HepG2 (cell line): ENCODE measurements at regions not wholly inside any gene's neighbourhood (a gene's known extent, or its start where the extent isn't known, plus 50 kb on each side); places are given as distances from the start of the nearest gene placed in this dataset.

Experiments
- ATAC-seq: fragments of 200-7000 bp; cut with Tn5 transposase; 3 replicates; pipeline ENCODE4 v1.9.1; 2020; ENCODE audit warnings: mild to moderate bottlenecking, moderate library complexity
- BruUV-seq: library from RNA; stranded (reverse); fragments of 400-500 nt; replicated peaks from 2 replicates; lab custom pipeline; 2021; lab: Mats Ljungman, UMichigan
- CTCF ChIA-PET: fragments of 300-600 bp; formaldehyde crosslinking; extraction: SDS; loops from one replicate; lab custom pipeline; 2021; ENCODE audit warnings: low total read pairs, inconsistent platforms, low intra/inter-chr PET ratio; lab: Yijun Ruan, JAX
- POLR2A ChIA-PET: fragments of 350-600 bp; sonication (Branson Sonifier 250); formaldehyde crosslinking; loops from one replicate; lab custom pipeline; 2020; ENCODE audit warnings: antibody characterized with exemption, inconsistent platforms; lab: Yijun Ruan, JAX
- DNase-seq: peaks from one replicate; pipeline ENCODE4 v3.0.0-alpha.2; 2015; ENCODE audit warnings: low spot score
- FAIRE-seq: peaks from 3 replicates; lab custom pipeline; 2011; peaks lifted over from hg19 to GRCh38; lab: Jason Lieb, UNC
- H2AFZ ChIP-seq: one replicate; pipeline ENCODE4 v1.6.1; 2011; ENCODE audit warnings: low read length, inconsistent platforms
- H3K27ac ChIP-seq: fragments of 300-600 bp; 3 replicates; pipeline ENCODE4 v1.8.0; 2011; ENCODE audit warnings: mixed run types, mild to moderate bottlenecking, mixed read lengths, low read length, inconsistent platforms; ENCODE audit not compliant: insufficient read depth; ENCODE audit errors: extremely low read length
- H3K27me3 ChIP-seq, 2 experiments: fragments of 200-600 bp in 1 of 2; 2 replicates in 1 of 2; 3 replicates in 1 of 2; pipeline versions ENCODE4 v1.6.0 to v1.8.0; 2011; ENCODE audit warnings: low read length in 2 of 2, mild to moderate bottlenecking in 2 of 2, moderate library complexity in 2 of 2, inconsistent platforms in 1 of 2; ENCODE audit not compliant: insufficient read depth in 2 of 2, control insufficient read depth in 1 of 2
- H3K36me3 ChIP-seq, 2 experiments: fragments of 200-600 bp in 1 of 2; replicated peaks in 1 of 2; 2 replicates in 1 of 2; 3 replicates in 1 of 2; pipeline versions ENCODE4 v1.5.1 to v1.8.0; 2011; ENCODE audit warnings: low read length in 2 of 2, inconsistent platforms in 1 of 2; ENCODE audit not compliant: insufficient read depth in 2 of 2, control insufficient read depth in 1 of 2
- H3K4me1 ChIP-seq: 2 replicates; pipeline ENCODE4 v1.5.1; 2012; ENCODE audit warnings: low read length, inconsistent platforms; ENCODE audit not compliant: insufficient read depth
- H3K4me2 ChIP-seq: 2 replicates; pipeline ENCODE4 v1.6.0; 2011; ENCODE audit warnings: low read depth, low read length, inconsistent platforms
- H3K4me3 ChIP-seq, 3 experiments: fragments of 200-600 bp in 1 of 3; sonication (generic), shearing (Covaris generic) in 1 of 3; replicated peaks in 1 of 3; 2 replicates each; pipeline ENCODE4 v1.5.1; 2011 to 2016; ENCODE audit warnings: low read length in 3 of 3, inconsistent platforms in 2 of 3, low read depth in 2 of 3, mild to moderate bottlenecking in 2 of 3, control low read depth in 1 of 3, mixed read lengths in 1 of 3; ENCODE audit not compliant: insufficient read depth in 1 of 3
- H3K79me2 ChIP-seq: one replicate; pipeline ENCODE4 v1.6.1; 2011; ENCODE audit warnings: low read length, inconsistent platforms; ENCODE audit not compliant: insufficient read depth
- H3K9ac ChIP-seq: 2 replicates; pipeline ENCODE4 v1.6.0; 2011; ENCODE audit warnings: mild to moderate bottlenecking, low read depth, low read length, inconsistent platforms; ENCODE audit not compliant: insufficient read depth
- H3K9me3 ChIP-seq: 2 replicates; pipeline ENCODE4 v1.5.1; 2012; ENCODE audit warnings: mild to moderate bottlenecking, low read length
- H4K20me1 ChIP-seq: 2 replicates; pipeline ENCODE4 v1.6.0; 2011; ENCODE audit warnings: inconsistent platforms, mild to moderate bottlenecking, low read length, moderate library complexity; ENCODE audit not compliant: insufficient read depth
- JUN ChIP-seq: sonication (generic); formaldehyde crosslinking; IDR thresholded peaks from 2 replicates; pipeline ENCODE4 v1.4.0; 2020; ENCODE audit warnings: mild to moderate bottlenecking, missing genetic modification reagents
- ZFP36L1 ChIP-seq: sonication (generic); formaldehyde crosslinking; IDR thresholded peaks from 2 replicates; pipeline ENCODE4 v1.8.0; 2022; ENCODE audit warnings: mild to moderate bottlenecking, missing genetic modification reagents, moderate library complexity
- ZHX2 ChIP-seq, 2 experiments: sonication (generic) in 1 of 2; formaldehyde crosslinking in 1 of 2; IDR thresholded peaks; 2 replicates each; pipeline versions ENCODE4 v1.6.1 to v1.9.0; 2014 to 2022; ENCODE audit warnings: antibody characterized with exemption in 1 of 2, borderline replicate concordance in 1 of 2, inconsistent platforms in 1 of 2, low read depth in 1 of 2, missing genetic modification reagents in 1 of 2
- WGBS: methylation state at CpG from one replicate; pipeline ENCODE4 v1.1.6; 2017; ENCODE audit warnings: low lambda C conversion rate; 5-methylcytosine and 5-hydroxymethylcytosine counted together
- in situ Hi-C: cut with HindIII; loops from 2 replicates; pipeline ENCODE4 v1.10.0; 2017; ENCODE audit warnings: low pct_unique_long_range_greater_than_20kb; ENCODE audit not compliant: extremely low pct_ligation_motif_present
- intact Hi-C: fragments of 100-400 bp; cut with micrococcal nuclease; formaldehyde crosslinking; loops from one replicate; pipeline ENCODE4 v1.10.0; 2022; ENCODE audit not compliant: unreplicated experiment

- TF ChIP-seq ZHX2 (IDR thresholded peaks at IDR 0.05; ENCODE audit: low read depth) (no peak), ZHX2 (CRISPR knock-in tag; IDR thresholded peaks at IDR 0.05; ENCODE audit: borderline replicate concordance) (no peak), JUN (no peak)
Observed at GRCh38 chr1:86224651-86225310, 68.2 kb upstream of the COL24A1 start (continued).

GRCh38 chr1:86218859-86219258, 62.3 kb upstream of the COL24A1 start:
- Histone ChIP-seq H3K79me2 (no peaks in the 10 kb centered on the region), H4K20me1 (no peaks in the 10 kb centered on the region), H3K27ac (no peak overlapping the region), H3K9ac (no peak overlapping the region), H2AFZ (no peak overlapping the region), H3K4me3 (no peak overlapping the region), H3K36me3 (no peaks in the 10 kb centered on the region), H3K27me3 (no peaks in the 10 kb centered on the region), H3K9me3 (no peaks in the 10 kb centered on the region), H3K4me1 (no peaks in the 10 kb centered on the region), H3K4me2 (no peak overlapping the region)
- in situ Hi-C loops = no loop called here
- ATAC-seq (no peak), DNase-seq (no peak), FAIRE-seq (no peak)
- intact Hi-C loops = no loop called here
- no peak for TF ChIP-seq ZFP36L1 (CRISPR knock-in tag)
- no TSS peak for BruUV-seq
- CTCF ChIA-PET = no interaction called here
- WGBS = 2% methylated on average over 5 of the region's 5 CpGs
- POLR2A ChIA-PET = no interaction called here
